ENCODE measurements at regions not wholly inside any gene's neighbourhood (a gene's known extent, or its start where the extent isn't known, plus 50 kb on each side); places are given as distances from the start of the nearest gene placed in this dataset.
"Not testable (repeated sequence)": the region's sequence is repeated elsewhere in the genome, so short reads cannot be mapped to it uniquely, and the experiment has no call there.

- TF ChIP-seq CTCF (IDR thresholded peaks at IDR 0.05) = no peak
- CTCF ChIA-PET = no interaction called here
- Mint-ChIP-seq H3K4me1 (ENCODE audit: low read depth) (no peaks in the 10 kb centered on the region), H3K4me3 (no peak overlapping the region), H3K36me3 (ENCODE audit: low read depth) (no peaks in the 10 kb centered on the region), H3K27me3 (no peaks in the 10 kb centered on the region), H3K9me3 (peaks cover 10% of the 10 kb centered on the region), H3K27ac (no peak overlapping the region)
- DNase-seq (no peak), ATAC-seq (no peak)
- intact Hi-C loops (cut with micrococcal nuclease) = no loop called here
- POLR2A ChIA-PET = no interaction called here
Observed at GRCh38 chr12:84033162-84033561, 879.4 kb downstream of the SLC6A15 start.

GRCh38 chr12:84018556-84019179 is 893.9 kb downstream of the SLC6A15 start:
- H3K27me3 Mint-ChIP-seq; ATAC-seq; intact Hi-C loops (cut with micrococcal nuclease): not testable (repeated sequence)

GRCh38 chr12:84016956-84017355 is 895.6 kb downstream of the SLC6A15 start:
- Mint-ChIP-seq H3K27ac (no peak overlapping the region), H3K4me3 (no peak overlapping the region), H3K36me3 (ENCODE audit: low read depth) (no peaks in the 10 kb centered on the region), H3K27me3 (no peaks in the 10 kb centered on the region), H3K4me1 (ENCODE audit: low read depth) (no peaks in the 10 kb centered on the region), H3K9me3 (peaks cover 27% of the 10 kb centered on the region)
- ATAC-seq (no peak), DNase-seq (no peak)
- no peak for TF ChIP-seq CTCF (IDR thresholded peaks at IDR 0.05)
- ChIA-PET CTCF (no interaction called here), POLR2A (no interaction called here)
- intact Hi-C loops (cut with micrococcal nuclease) = no loop called here

More at GRCh38 chr12:84018556-84019179, 893.9 kb downstream of the SLC6A15 start:
- H3K4me1 Mint-ChIP-seq (ENCODE audit: low read depth); H3K4me3 Mint-ChIP-seq; H3K27ac Mint-ChIP-seq; H3K36me3 Mint-ChIP-seq (ENCODE audit: low read depth); CTCF ChIA-PET; DNase-seq; POLR2A ChIA-PET: not testable (repeated sequence)
- H3K9me3 Mint-ChIP-seq = peaks cover 24% of the 10 kb centered on the region

DNA sequence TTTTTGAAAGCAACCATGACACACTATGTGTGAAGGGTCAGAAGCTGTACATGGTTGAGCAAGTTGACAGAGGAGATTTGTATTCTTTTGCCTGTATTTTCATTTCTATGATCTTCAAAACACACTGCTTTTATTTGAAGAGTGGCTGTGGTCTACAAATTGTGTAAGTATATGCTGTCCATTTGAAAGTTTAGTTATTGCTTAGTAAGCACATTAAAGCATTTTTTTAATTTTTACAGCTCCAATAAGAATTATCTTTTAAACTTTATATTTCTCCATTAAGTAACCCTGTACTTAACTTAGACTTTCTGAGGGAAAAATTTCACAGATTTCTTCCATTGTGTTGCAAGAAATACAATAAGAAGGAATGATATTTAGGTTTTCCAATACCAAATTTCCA is 915.2 kb downstream of the SLC6A15 start:
- DNase-seq (no peak), ATAC-seq (no peak)
- H3K27me3 Mint-ChIP-seq = no peaks in the 10 kb centered on the region
- POLR2A ChIA-PET = no interaction called here
- no peak for TF ChIP-seq CTCF (IDR thresholded peaks at IDR 0.05)
- no peak overlapping the region for H3K4me3 Mint-ChIP-seq
- peaks cover 3% of the 10 kb centered on the region for H3K9me3 Mint-ChIP-seq
- no peaks in the 10 kb centered on the region for H3K4me1 Mint-ChIP-seq (ENCODE audit: low read depth)
- H3K27ac Mint-ChIP-seq = no peak overlapping the region
- H3K36me3 Mint-ChIP-seq (ENCODE audit: low read depth) = no peaks in the 10 kb centered on the region
- intact Hi-C loops (cut with micrococcal nuclease) = no loop called here
- CTCF ChIA-PET = no interaction called here

GRCh38 chr12:83996671-83997070 is 915.9 kb downstream of the SLC6A15 start:
- H3K4me1 Mint-ChIP-seq (ENCODE audit: low read depth) = no peaks in the 10 kb centered on the region
- H3K27me3 Mint-ChIP-seq = no peaks in the 10 kb centered on the region
- CTCF ChIA-PET = no interaction called here

More at GRCh38 chr12:83996671-83997070, 915.9 kb downstream of the SLC6A15 start:
- POLR2A ChIA-PET = no interaction called here
- DNase-seq (no peak), ATAC-seq (no peak)
- Mint-ChIP-seq H3K9me3 (peaks cover 3% of the 10 kb centered on the region), H3K27ac (no peak overlapping the region), H3K4me3 (no peak overlapping the region), H3K36me3 (ENCODE audit: low read depth) (no peaks in the 10 kb centered on the region)
- no peak for TF ChIP-seq CTCF (IDR thresholded peaks at IDR 0.05)
- intact Hi-C loops (cut with micrococcal nuclease) = no loop called here

Data from activated CD8-positive, alpha-beta T cell treated with anti-CD3 and anti-CD28 coated beads for 36 hours (primary cell).